Skin epidermis (tissue), 12 donors: ENCODE measurements at regions not wholly inside any gene's neighbourhood (a gene's known extent, or its start where the extent isn't known, plus 50 kb on each side); places are given as distances from the start of the nearest gene placed in this dataset.

Source experiments
- H3K27ac ChIP-seq, 21 experiments: fragments of 200-600 bp; sonication (generic) in 11 of 21; one replicate each; pipeline ENCODE4 v1.5.0; 2020; ENCODE audit warnings: mild to moderate bottlenecking in 3 of 21, inconsistent platforms in 2 of 21, moderate library complexity in 2 of 21
- H3K4me3 ChIP-seq, 7 experiments: fragments of 200-600 bp; sonication (generic) in 2 of 7; one replicate each; pipeline ENCODE4 v1.5.0; 2020; ENCODE audit warnings: inconsistent platforms in 2 of 7, mild to moderate bottlenecking in 2 of 7, moderate library complexity in 1 of 7

DNA sequence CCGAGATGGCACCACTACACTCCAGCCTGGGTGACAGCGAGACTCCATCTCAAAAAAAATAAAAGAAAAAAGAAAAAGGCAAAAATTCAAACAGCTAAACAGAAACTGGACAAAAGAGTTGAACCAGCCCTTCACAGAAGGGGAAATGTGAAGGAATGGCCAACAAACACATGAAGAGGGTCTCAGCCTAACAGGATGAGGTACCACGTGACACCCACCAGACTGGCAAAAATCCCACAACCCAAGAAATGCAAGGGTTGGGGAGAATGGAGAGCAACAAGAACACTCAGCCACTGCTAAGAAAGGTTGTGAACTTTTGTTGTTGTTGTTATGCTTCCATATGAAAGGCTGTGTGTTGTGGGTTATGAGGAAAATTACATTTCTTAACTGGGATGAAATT is 357.7 kb downstream of the PREX1 start:
- H3K27ac ChIP-seq: no peak overlapping the region
- H3K4me3 ChIP-seq: no peak overlapping the region

DNA sequence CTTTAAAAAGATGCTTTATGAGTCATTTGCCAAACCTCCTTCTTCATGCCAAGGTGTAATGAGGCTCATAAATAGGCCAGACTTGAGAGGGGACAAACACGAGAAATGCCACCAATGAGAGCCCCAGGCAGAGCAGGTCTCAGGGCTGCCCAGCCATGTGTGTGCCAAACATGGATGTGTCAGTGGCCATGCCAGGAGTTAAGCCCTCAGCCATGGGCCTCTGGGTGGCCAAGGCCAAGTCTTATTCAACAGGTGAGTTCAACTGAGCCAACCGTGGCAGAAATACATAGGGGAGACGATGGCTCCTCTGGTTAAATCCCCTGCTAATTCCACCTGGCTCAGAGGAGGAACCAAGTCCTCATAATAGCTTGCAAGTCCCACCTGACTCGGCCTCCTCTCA is 358.8 kb downstream of the PREX1 start:
- H3K27ac ChIP-seq: no peak overlapping the region
- H3K4me3 ChIP-seq: no peak overlapping the region

DNA sequence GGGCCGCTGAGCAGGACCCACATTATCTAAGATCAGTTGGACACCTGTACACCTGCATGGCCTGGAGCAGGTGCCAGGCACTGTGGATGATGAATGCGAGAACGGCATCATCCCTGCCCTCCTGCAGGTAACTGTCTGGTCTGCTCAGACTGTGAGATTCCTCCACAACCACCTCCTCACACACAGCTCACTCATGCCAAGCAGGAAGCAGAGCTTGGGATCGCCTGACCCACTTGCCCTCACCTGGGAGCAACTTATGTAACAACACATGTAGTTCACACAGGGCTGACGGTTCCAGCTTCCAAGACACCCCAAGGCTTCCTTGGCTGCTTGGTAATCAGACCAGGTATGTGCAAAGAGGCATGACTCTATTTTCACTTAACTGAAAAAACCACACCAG is 359.2 kb downstream of the PREX1 start:
- Histone ChIP-seq H3K27ac (no peak overlapping the region), H3K4me3 (no peak overlapping the region)

DNA sequence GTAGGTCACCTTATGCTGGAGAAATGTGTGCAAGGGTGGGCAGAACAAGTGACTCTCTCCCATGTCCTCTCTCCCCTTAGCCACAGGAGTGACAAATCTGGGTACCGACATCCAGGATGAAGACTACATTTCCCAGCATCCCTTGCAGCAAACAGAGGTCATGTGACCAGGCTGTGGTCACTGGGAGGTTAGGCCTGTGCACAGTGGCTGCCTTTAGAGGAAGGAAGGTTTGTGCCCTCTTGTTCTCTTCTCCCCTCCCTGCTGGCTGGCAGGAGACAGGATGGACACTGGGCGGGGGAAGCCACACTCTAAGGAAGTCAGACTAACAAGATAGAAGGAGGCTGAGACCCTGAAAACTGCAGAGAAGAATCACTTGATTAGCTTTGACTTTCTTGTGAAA is 360.2 kb downstream of the PREX1 start:
- H3K27ac ChIP-seq: no peak overlapping the region
- no peak overlapping the region for H3K4me3 ChIP-seq

DNA sequence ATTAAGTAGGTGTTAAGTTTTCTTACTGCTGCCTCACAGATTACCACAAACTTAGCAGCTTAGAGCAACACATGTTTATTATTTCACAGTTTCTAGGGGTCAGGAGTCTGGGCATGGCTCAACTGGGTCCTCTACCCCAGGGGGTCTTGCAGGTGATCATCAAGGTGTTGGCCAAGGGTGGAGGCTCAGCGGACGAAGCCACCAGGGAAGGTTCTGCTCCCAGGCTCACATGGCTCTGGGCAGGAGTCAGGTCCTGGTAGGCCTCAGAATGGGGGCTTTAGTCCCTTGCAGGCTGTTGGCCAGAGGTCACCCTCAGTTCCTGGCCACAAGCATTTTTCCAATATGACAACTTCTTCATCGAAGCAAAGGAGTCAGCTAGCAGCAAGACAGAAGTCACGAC is 362.5 kb downstream of the PREX1 start:
- H3K4me3 ChIP-seq: no peak overlapping the region
- no peak overlapping the region for H3K27ac ChIP-seq

DNA sequence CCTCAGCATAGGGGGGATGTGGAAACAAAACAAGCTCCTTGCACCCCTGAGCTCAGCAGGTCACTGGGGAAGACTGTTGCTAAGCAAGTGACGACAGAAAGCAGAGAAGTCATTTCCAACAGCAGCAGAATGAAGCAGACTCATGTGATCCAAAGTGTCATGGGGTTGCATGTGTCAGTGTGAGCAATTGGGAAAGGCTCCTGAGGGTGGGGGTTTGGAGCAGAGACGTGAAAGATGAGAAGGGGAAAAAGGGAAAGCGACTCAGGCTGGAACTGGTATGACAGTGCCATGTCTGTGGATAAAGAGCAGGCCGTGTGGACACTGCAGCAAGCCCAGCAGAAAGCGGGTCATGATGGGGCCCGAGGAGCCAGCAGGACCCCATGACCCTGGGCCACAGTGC is 363.9 kb downstream of the PREX1 start:
- peak overlapping the region in 3 of 21 experiments; percentile 14 to 23 (median 21) for H3K27ac ChIP-seq

DNA sequence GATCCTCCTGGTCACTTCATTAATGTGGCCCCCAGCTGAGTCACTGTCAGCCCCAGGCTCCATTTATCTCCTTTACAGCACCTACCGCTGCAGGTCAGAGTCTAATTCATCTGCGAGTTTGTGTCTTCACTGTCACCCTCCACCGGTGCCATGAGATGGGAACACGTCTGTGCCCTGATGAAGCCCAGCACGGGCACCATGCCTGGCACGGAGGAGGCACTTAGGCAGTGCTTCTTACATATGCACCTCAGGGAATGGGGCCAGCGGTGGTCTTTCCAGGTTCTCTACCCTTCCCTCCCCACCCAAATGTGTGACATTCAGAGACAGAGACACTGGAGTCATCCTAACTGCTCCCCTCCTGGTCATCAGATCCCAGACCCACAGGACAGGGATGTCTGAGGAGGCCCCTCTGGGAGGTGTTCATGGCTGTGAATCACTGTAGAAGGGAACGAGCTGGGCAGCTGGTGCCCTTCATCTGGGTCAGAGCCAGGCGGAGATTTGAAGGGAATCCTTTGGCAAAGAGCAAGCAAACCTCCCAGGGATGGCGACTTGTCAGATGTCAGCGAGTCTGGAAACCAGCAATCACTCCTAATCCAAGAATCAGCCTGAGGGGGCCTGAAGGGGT is 364.6 kb downstream of the PREX1 start:
- Histone ChIP-seq H3K27ac (peak overlapping the region in 1 of 21 experiments; percentile 14), H3K4me3 (no peak overlapping the region)

More for the DNA sequence above, 363.9 kb downstream of the PREX1 start:
- no peak overlapping the region for H3K4me3 ChIP-seq

DNA sequence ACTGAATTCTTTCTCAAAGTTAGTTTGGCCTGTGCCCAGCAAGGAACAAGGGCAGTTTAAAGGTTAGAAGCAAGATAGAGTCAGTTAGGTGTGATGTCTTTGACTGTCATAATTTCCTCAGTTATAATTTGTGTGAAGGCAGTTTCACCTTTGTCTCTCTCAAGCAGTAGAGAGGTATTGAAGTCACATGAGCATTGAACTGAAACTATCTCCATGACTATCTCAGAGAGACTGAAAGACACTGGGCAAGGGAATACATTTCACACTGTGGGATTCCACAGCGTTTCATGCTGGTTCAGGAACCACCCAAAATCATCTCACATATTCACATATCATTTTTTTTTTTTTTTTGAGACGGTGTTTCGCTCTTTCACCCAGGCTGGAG is 366.1 kb downstream of the PREX1 start:
- Histone ChIP-seq H3K27ac (no peak overlapping the region), H3K4me3 (no peak overlapping the region)

DNA sequence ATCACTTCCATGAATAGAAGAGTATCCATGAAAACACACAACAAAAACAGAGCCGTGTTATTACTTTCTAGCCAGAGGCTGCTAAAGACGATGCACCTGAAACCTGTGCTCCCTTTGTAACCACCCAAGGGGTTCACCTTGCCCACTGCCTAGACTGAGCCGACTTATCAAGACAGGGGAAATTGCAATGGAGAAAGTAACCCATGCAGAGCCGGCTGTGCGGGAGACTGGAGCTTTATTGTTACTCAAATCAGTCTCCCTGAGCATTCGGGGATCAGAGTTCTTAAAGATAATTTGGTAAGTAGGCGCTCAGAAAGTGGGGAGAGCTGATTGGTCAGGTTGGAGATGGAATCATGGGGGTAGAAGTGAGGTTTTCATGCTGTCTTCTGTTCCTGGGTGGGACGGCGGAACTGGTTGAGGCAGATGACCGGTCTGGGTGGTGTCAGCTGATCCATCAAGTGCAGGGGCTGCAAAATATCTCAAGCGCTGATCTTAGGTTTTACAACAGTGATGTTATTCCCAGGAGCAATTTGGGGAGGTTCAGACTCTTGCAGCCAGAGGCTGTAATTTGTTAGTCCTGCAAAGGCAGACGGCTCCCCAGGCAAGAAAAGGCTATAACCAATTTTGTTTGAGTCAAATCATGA is 366.6 kb downstream of the PREX1 start:
- Histone ChIP-seq H3K4me3 (no peak overlapping the region), H3K27ac (no peak overlapping the region)

DNA sequence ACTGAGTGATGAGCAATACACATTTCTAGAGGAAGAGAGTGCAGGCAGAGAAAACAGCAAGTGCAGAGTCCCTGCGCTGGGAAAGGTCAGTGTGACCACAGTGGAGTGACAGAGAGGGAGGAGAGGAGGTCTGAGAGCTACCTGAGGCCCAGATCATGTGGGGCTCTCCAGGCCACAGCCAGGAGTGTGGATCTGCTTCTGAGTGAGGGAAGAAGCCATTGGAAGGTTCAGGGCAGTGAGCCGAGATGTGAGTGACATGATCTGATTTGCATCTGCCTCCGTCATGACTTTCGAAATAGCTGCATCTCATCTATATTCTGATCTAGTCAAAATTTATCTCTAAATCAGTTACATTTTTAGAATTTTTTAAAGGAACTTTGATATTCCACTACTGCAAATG is 367.1 kb downstream of the PREX1 start:
- no peak overlapping the region for H3K27ac ChIP-seq
- no peak overlapping the region for H3K4me3 ChIP-seq

DNA sequence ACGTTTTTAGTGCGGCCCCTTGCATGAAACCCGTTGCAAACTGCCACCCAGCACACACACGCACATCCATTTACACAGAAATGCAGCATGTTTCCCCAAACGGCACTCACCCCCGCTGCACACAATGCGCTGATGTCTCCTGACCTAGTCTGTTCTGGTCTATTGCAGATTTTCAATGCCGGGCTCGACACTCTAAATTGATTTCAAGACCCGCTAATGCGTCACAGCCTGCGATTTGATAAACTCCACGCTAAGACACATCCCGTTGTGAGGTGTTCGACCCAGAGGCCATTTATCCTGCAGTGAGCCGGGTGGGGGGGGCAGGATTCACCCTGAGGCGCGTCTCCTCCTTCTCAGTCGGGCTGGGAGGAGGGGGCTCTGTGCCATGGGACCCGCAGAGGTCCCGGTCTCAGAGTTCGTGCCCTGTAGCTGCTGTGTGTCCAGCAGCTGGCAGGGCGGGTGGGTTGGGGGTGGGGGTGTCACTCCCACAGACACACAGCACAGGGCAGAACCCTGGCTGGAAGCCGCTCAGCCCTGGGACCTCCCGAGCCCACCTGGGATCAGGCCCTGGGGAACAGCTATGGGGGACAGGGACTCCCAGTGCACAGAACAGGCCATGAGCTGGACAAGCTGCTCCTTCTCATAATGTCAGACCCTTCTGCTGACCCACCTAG is 367.9 kb downstream of the PREX1 start:
- H3K27ac ChIP-seq: no peak overlapping the region

DNA sequence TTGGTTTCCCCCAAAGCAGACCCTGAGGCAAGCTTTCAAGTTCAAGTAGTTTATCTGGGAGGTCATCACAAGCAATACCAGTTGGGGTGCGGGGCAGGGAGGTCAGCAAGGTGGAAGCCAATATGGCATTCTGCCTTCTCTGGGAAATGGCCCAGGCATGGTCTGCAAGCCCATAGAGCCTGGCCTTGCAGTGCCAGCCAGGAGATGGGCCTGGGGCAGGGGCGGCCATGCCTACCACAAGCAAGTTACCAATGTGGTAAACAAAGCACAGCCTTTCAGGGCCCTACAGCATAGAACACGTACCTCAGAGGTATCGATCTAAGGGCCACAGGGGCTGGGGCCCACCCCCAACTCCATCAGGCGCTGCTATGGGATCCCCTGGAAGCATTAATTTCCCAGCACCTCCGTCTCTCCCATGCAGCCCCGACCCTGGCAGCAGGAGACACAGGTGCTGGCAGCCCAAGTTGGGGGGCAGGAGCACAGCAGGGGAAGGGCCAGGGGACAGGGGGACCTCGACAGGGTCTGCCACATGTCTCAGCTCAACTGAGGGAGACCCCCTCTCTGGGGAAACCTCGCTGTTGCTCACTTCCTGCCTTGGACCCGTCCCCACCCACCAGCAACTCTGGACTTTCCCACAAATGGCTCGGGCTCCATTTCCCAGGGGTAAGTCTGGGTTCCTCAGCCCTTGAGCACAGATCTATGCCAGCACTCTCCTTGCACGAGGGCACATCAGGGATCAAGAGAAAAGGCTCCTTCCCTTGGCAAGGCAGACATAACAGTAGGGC is 369.0 kb downstream of the PREX1 start:
- H3K27ac ChIP-seq: no peak overlapping the region
- H3K4me3 ChIP-seq: no peak overlapping the region

More for the DNA sequence above, 367.9 kb downstream of the PREX1 start:
- H3K4me3 ChIP-seq: no peak overlapping the region

DNA sequence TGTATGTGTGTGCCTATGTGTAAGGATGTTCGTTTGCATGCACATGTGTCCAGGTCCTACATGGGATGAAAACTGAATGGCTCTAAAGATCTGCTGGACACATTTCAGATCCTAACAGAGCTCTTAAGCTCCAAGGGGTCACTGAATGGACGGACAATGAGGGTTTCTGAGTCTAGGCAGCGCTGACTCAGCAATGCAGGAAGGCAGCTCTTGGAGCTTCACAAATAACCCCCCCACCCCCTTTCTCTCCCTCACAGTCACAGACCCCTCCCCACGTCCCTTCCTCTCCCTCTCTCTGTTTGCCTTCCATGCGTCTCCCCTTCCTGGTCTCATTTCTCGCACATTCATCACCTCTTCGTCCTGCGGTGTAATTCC is 369.8 kb downstream of the PREX1 start:
- no peak overlapping the region for H3K4me3 ChIP-seq
- H3K27ac ChIP-seq: no peak overlapping the region

DNA sequence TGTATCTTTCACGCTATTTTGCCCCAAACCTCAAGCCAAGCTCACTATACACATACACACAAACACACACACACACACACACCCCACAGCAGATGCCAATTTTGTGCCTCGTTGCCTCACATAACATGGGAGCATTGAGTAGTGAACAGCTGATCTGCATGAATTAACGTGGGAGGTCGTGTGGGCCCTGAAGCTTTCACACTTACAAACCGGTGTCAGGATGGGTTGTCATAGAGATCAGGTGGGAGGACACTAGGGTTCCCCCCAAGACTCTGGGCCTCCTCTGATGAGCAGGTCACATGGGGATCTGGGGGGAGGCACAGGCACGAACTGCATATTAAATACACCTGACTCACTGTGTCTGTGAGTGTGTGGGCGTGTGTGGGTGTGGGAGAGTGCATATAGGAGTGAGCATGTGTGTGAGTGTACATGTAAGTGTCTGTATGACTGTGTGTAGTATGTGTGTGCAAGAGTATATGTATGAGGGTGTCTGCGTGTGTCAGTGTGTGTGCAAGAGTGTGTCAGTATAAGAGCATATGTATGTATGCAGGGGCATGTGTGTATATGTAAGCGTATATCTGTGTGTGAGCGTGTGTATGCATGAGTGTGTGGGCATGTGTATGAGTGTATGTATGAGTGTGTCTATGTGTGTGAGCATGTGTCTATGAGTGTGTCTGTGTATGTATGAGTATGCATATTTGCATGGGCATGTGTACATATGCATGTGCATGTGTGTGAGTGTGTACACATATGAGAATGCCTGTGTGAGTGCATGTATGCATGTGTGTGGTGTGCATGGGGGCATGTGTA is 370.4 kb downstream of the PREX1 start:
- Histone ChIP-seq H3K4me3 (no peak overlapping the region), H3K27ac (no peak overlapping the region)

DNA sequence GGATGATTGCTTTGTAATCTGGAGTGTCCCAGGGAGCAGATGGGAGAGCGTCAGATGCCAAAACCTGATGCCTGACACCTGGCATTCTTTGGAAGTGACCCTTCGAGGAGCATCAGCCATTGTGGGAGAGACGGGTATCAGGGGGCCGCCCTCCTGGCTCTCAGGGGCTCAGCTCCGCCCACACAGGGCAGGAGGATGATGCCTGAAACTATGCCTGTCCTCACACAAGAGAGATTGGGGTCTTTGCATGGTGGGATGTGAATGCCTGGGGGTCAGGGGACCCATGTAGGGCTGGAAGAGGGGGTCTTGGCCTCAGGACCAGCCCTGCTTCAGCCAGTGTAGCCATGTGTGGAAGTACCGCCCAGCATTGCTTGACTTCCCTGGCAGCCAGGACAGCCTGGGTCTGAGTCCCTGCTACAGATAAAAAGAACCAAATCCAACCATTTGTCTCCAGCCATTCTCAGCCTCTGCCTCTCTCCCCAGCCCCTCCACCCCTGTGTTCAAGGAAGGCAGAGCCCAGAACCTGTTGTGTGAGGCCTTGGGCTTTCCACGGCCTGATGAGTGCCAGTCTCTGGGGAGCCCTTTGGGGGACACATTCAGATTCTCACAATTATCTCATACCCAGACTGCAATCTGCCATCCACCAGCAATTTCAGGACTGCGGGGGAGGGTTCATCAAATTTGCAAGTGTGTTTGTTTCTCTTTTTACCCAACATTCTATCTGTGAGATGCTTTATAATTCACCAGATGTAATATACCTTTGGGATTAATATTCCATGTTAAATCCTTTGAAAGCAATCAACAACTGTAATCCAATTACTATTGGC is 371.2 kb downstream of the PREX1 start:
- Histone ChIP-seq H3K27ac (no peak overlapping the region), H3K4me3 (no peak overlapping the region)

DNA sequence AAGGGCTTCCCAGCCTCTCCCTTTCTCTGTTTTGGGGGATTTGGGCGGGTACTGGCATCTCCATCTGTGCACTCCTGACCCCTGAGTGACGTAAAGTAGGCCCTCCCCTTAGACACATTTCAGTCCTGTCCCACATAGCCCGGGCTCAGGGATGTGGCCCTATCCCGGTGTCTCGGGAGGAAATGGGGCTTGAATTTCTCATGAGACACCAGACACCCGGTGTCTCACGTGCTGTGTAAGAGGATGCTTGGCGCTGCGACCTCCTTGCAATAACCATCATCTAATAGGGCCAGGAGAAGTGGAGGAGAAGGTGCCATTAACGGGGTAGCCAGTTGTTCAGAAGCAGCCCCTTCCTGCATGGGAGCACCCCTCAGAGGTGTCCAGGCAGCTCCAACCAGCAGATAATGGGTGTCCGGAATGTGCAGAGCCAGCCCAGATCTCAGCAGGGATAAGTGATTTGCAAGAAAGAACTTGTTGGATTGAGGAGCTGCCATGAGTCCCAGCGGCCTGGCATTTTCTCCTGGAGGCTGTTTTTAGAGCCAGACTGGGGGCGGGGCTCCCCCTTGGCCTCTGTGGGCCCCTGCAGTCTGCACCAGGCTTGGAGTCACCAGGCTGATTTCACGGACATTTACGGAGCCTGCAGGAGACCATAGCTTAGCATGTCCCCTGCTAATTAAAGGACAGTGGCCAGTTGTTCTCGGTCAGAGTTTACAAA is 372.0 kb downstream of the PREX1 start:
- Histone ChIP-seq H3K27ac (no peak overlapping the region), H3K4me3 (no peak overlapping the region)

DNA sequence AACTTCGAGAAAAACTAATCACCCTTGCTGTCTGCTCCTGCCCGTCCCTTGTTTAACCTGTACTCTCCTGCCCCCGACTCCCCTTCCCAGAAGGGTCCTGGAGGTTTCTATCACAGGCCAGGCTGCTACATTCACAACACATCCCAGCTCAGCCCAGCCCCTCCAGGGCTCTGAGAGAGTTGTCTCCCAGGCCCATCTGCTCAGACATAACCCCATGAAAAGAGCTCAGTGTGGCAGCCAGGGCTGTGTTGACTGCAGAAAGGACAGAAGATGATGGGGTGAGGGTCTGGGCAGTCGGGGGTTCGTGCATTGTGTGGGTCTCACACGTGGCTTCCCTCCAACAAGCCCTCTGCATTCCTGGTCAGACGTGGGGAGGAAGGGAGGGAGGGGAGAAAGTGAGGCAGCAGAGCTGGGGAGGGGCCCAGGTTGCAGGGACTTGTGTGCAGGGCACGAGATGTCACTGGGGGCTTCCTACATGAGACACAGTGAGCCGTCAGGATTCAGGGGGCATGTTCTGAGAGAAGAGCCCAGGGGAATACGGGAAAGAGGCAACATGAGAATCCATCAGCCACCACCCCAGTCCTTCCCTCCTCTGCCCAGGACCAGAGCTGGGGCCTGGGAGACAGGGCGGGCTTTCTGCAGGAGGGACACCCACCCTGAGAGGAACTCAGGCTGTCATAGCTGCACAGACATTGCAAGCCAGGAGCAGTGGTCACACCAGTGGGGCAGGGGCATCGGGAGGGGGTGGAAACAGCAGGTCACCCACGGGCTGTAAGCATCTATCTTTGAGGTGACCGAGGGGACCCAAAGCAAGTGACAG is 372.9 kb downstream of the PREX1 start:
- Histone ChIP-seq H3K27ac (no peak overlapping the region), H3K4me3 (no peak overlapping the region)
